K562 (cell line): ENCODE measurements at regions not wholly inside any gene's neighbourhood (a gene's known extent, or its start where the extent isn't known, plus 50 kb on each side); places are given as distances from the start of the nearest gene placed in this dataset.

Source experiments
- ATAC-seq: fragments of 200-7000 bp; cut with Tn5 transposase; 3 replicates; pipeline ENCODE4 v1.9.1; 2020; ENCODE audit warnings: moderate library complexity
- BruUV-seq: library from RNA; stranded (reverse); fragments of 400-500 nt; replicated peaks from 2 replicates; lab custom pipeline; 2021; lab: Mats Ljungman, UMichigan
- CTCF ChIA-PET: fragments of 300-600 bp; formaldehyde crosslinking; extraction: SDS; loops from one replicate; lab custom pipeline; 2021; ENCODE audit warnings: low intra/inter-chr PET ratio; lab: Yijun Ruan, JAX
- POLR2A ChIA-PET: fragments of 300-600, 350-650 bp; sonication (Branson Sonifier 250); formaldehyde crosslinking; extraction: SDS; loops from one replicate; lab custom pipeline; 2021; ENCODE audit warnings: antibody characterized with exemption, inconsistent platforms; lab: Yijun Ruan, JAX
- DNase-seq, 4 experiments: peaks; one replicate each; pipeline versions ENCODE4 v3.0.0 to v3.0.0-alpha.2; 2011 to 2018; ENCODE audit warnings: low spot score in 3 of 4, mixed read lengths in 3 of 4; ENCODE audit errors: extremely low read depth in 1 of 4
- FAIRE-seq: peaks from 2 replicates; lab custom pipeline; 2011; peaks lifted over from hg19 to GRCh38; lab: Jason Lieb, UNC
- H2AFZ ChIP-seq: 2 replicates; pipeline ENCODE4 v1.6.0; 2011; ENCODE audit warnings: low read depth, low read length, control low read depth, inconsistent platforms
- H3K27ac ChIP-seq: fragments of 200-600 bp; 3 replicates; pipeline ENCODE4 v1.8.0; 2011; ENCODE audit warnings: low read depth, mild to moderate bottlenecking, control low read depth, inconsistent platforms, low read length, moderate library complexity, mixed read lengths; ENCODE audit errors: extremely low read depth
- H3K27me3 ChIP-seq, 2 experiments: fragments of 300-600 bp in 1 of 2; 2 replicates in 1 of 2; 3 replicates in 1 of 2; pipeline versions ENCODE4 v1.6.0 to v1.8.0; 2011; ENCODE audit warnings: inconsistent platforms in 2 of 2, low read length in 2 of 2, mild to moderate bottlenecking in 1 of 2, mixed read lengths in 1 of 2, moderate library complexity in 1 of 2; ENCODE audit not compliant: control insufficient read depth in 2 of 2, insufficient read depth in 2 of 2
- H3K36me3 ChIP-seq: fragments of 300-600 bp; 3 replicates; pipeline ENCODE4 v1.8.0; 2011; ENCODE audit warnings: mild to moderate bottlenecking, low read length, inconsistent platforms; ENCODE audit not compliant: control insufficient read depth, insufficient read depth
- H3K4me1 ChIP-seq, 2 experiments: fragments of 200-600 bp in 1 of 2; replicated peaks in 1 of 2; 2 replicates in 1 of 2; 3 replicates in 1 of 2; pipeline versions ENCODE4 v1.5.1 to v1.8.0; 2011; ENCODE audit warnings: inconsistent platforms in 2 of 2, low read length in 2 of 2, mild to moderate bottlenecking in 1 of 2, mixed read lengths in 1 of 2, moderate library complexity in 1 of 2; ENCODE audit not compliant: control insufficient read depth in 2 of 2, insufficient read depth in 2 of 2
- H3K4me2 ChIP-seq: 2 replicates; pipeline ENCODE4 v1.6.1; 2011; ENCODE audit warnings: low read length, control low read depth, inconsistent platforms, mixed read lengths; ENCODE audit not compliant: insufficient read depth
- H3K4me3 ChIP-seq: fragments of 200-600 bp; sonication (generic), shearing (Covaris generic); 2 replicates; pipeline ENCODE4 v1.5.1; 2016; ENCODE audit warnings: control low read depth, inconsistent platforms
- H3K79me2 ChIP-seq: fragments of 200-600 bp; 3 replicates; pipeline ENCODE4 v1.8.0; 2011; ENCODE audit warnings: low read length, inconsistent platforms; ENCODE audit not compliant: control insufficient read depth, insufficient read depth
- H3K9ac ChIP-seq, 2 experiments: 2 replicates each; pipeline versions ENCODE4 v1.6.0 to v1.6.1; 2011; ENCODE audit warnings: low read depth in 2 of 2, low read length in 2 of 2, control low read depth in 1 of 2, inconsistent platforms in 1 of 2, mild to moderate bottlenecking in 1 of 2, mixed read lengths in 1 of 2; ENCODE audit not compliant: insufficient read depth in 1 of 2
- H3K9me1 ChIP-seq: one replicate; pipeline ENCODE4 v1.6.0; 2011; ENCODE audit warnings: inconsistent platforms, mild to moderate bottlenecking, low read length, moderate library complexity; ENCODE audit not compliant: control insufficient read depth, insufficient read depth
- H3K9me3 ChIP-seq: replicated peaks from 2 replicates; pipeline ENCODE4 v1.5.1; 2011; ENCODE audit warnings: low read depth, low read length, inconsistent platforms; ENCODE audit not compliant: control insufficient read depth, insufficient read depth
- H4K20me1 ChIP-seq: replicated peaks from 2 replicates; pipeline ENCODE4 v1.6.1; 2011; ENCODE audit warnings: low read length, inconsistent platforms, mixed read lengths; ENCODE audit not compliant: control insufficient read depth, insufficient read depth
- PML ChIP-seq: IDR thresholded peaks from 2 replicates; pipeline ENCODE4 v1.6.1; 2012; ENCODE audit warnings: low read length, inconsistent platforms
- SLC30A9 ChIP-seq: fragments of 250-450 bp; sonication (Bioruptor Pico); IDR thresholded peaks from 2 replicates; pipeline ENCODE4 v1.8.0; 2022; ENCODE audit warnings: mild to moderate bottlenecking, moderate library complexity
- XRCC3 ChIP-seq: fragments of 450-650 bp; IDR thresholded peaks from 2 replicates; pipeline ENCODE4 v1.6.1; 2017; ENCODE audit warnings: mild to moderate bottlenecking, moderate library complexity
- ZNF785 ChIP-seq: fragments of 250-450 bp; sonication (Bioruptor Pico); IDR thresholded peaks from 2 replicates; pipeline ENCODE4 v1.4.0; 2020; ENCODE audit warnings: mild to moderate bottlenecking
- in situ Hi-C: fragments of 300-500 bp; cut with MboI; formaldehyde crosslinking; loops from 4 replicates; pipeline ENCODE4 v1.15.0; 2018; ENCODE audit warnings: inconsistent platforms, mixed read lengths
- intact Hi-C: fragments of 100-400 bp; cut with micrococcal nuclease; formaldehyde crosslinking; loops from 2 replicates; pipeline ENCODE4 v1.14.2; 2022
- TF ChIP-seq, protein P1 (sequence below), 2 experiments: fragments of 450-650 bp in 1 of 2; sonication (generic) in 1 of 2; formaldehyde crosslinking in 1 of 2; IDR thresholded peaks; 2 replicates each; pipeline versions ENCODE4 v1.7.1 to v1.9.0; 2016 to 2022; ENCODE audit warnings: inconsistent platforms in 1 of 2, mild to moderate bottlenecking in 1 of 2, missing genetic modification reagents in 1 of 2
- TF ChIP-seq, protein P2 (sequence below): fragments of 450-650 bp; IDR thresholded peaks from 2 replicates; pipeline ENCODE4 v1.7.1; 2018; ENCODE audit warnings: mild to moderate bottlenecking, low read depth; ENCODE audit not compliant: partially characterized antibody
- TF ChIP-seq, protein P3 (sequence below): sonication (generic); formaldehyde crosslinking; IDR thresholded peaks from 2 replicates; pipeline ENCODE4 v1.8.0; 2022; ENCODE audit warnings: mild to moderate bottlenecking, missing genetic modification reagents

DNA sequence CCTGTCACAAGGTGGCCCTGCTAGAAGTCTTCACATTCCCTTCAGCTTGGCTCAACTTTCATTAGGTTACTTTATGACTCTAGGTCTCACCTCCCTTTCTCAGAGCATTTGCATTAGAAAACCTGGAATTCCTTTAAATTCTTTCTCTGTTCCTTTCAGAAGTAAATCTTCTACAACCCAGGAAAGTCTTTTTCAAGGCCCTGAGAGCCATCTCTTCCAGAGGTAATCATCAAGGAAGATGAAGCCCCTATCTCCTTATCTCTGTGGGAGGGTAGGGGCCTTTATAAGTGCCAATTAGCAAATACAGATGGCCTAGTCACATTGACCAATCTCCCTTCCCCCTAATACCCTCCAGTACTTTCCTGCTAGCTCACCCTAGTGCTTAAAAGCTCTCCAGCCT, 848.0 kb upstream of the FAM98A start:
- intact Hi-C loops, result no loop called here
- CTCF ChIA-PET, result no interaction called here
- no peak for DNase-seq
- TF ChIP-seq SLC30A9 (no peak), XRCC3 (no peak), ZNF785 (no peak), PML (no peak)
- TF ChIP-seq, protein P1, sequence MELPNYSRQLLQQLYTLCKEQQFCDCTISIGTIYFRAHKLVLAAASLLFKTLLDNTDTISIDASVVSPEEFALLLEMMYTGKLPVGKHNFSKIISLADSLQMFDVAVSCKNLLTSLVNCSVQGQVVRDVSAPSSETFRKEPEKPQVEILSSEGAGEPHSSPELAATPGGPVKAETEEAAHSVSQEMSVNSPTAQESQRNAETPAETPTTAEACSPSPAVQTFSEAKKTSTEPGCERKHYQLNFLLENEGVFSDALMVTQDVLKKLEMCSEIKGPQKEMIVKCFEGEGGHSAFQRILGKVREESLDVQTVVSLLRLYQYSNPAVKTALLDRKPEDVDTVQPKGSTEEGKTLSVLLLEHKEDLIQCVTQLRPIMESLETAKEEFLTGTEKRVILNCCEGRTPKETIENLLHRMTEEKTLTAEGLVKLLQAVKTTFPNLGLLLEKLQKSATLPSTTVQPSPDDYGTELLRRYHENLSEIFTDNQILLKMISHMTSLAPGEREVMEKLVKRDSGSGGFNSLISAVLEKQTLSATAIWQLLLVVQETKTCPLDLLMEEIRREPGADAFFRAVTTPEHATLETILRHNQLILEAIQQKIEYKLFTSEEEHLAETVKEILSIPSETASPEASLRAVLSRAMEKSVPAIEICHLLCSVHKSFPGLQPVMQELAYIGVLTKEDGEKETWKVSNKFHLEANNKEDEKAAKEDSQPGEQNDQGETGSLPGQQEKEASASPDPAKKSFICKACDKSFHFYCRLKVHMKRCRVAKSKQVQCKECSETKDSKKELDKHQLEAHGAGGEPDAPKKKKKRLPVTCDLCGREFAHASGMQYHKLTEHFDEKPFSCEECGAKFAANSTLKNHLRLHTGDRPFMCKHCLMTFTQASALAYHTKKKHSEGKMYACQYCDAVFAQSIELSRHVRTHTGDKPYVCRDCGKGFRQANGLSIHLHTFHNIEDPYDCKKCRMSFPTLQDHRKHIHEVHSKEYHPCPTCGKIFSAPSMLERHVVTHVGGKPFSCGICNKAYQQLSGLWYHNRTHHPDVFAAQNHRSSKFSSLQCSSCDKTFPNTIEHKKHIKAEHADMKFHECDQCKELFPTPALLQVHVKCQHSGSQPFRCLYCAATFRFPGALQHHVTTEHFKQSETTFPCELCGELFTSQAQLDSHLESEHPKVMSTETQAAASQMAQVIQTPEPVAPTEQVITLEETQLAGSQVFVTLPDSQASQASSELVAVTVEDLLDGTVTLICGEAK (IDR thresholded peaks at IDR 0.05), result no peak
- TF ChIP-seq, protein P1 (CRISPR knock-in tag; IDR thresholded peaks at IDR 0.05), result no peak
- TF ChIP-seq, protein P2, sequence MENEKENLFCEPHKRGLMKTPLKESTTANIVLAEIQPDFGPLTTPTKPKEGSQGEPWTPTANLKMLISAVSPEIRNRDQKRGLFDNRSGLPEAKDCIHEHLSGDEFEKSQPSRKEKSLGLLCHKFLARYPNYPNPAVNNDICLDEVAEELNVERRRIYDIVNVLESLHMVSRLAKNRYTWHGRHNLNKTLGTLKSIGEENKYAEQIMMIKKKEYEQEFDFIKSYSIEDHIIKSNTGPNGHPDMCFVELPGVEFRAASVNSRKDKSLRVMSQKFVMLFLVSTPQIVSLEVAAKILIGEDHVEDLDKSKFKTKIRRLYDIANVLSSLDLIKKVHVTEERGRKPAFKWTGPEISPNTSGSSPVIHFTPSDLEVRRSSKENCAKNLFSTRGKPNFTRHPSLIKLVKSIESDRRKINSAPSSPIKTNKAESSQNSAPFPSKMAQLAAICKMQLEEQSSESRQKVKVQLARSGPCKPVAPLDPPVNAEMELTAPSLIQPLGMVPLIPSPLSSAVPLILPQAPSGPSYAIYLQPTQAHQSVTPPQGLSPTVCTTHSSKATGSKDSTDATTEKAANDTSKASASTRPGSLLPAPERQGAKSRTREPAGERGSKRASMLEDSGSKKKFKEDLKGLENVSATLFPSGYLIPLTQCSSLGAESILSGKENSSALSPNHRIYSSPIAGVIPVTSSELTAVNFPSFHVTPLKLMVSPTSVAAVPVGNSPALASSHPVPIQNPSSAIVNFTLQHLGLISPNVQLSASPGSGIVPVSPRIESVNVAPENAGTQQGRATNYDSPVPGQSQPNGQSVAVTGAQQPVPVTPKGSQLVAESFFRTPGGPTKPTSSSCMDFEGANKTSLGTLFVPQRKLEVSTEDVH, result no peak
- TF ChIP-seq, protein P3, sequence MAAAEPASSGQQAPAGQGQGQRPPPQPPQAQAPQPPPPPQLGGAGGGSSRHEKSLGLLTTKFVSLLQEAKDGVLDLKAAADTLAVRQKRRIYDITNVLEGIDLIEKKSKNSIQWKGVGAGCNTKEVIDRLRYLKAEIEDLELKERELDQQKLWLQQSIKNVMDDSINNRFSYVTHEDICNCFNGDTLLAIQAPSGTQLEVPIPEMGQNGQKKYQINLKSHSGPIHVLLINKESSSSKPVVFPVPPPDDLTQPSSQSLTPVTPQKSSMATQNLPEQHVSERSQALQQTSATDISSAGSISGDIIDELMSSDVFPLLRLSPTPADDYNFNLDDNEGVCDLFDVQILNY (CRISPR knock-in tag), result no peak

More for the DNA sequence above, 848.0 kb upstream of the FAM98A start:
- in situ Hi-C loops, result no loop called here
- no peaks in the 10 kb centered on the region for H3K4me1 ChIP-seq
- H3K4me2 ChIP-seq, result no peak overlapping the region
- ATAC-seq (no peak), FAIRE-seq (no peak)
- no TSS peak for BruUV-seq
- H3K9ac ChIP-seq, result no peak overlapping the region
- POLR2A ChIA-PET, result no interaction called here
- 0 out of 2 replicates have a peak, but pooled peaks cover 1% of the 10 kb centered on the region for H3K9me3 ChIP-seq
- H3K79me2 ChIP-seq, result no peaks in the 10 kb centered on the region
- H2AFZ ChIP-seq, result no peak overlapping the region
- no peaks in the 10 kb centered on the region for H3K9me1 ChIP-seq
- H3K36me3 ChIP-seq, result no peaks in the 10 kb centered on the region
- H4K20me1 ChIP-seq, result no peaks in the 10 kb centered on the region
- H3K4me3 ChIP-seq, result no peak overlapping the region
- H3K27ac ChIP-seq, result no peak overlapping the region
- no peaks in the 10 kb centered on the region for H3K27me3 ChIP-seq
